Esophagus muscularis mucosa (tissue), 3 donors: ENCODE measurements at regions not wholly inside any gene's neighbourhood (a gene's known extent, or its start where the extent isn't known, plus 50 kb on each side); places are given as distances from the start of the nearest gene placed in this dataset.

Source experiments
- CTCF ChIP-seq, 3 experiments: fragments of 200-600 bp in 2 of 3; fragments of 450-650 bp in 1 of 3; sonication (generic) in 2 of 3; IDR thresholded peaks; one replicate each; pipeline ENCODE4 v1.5.1; 2017 to 2019; ENCODE audit warnings: antibody characterized with exemption in 3 of 3, mild to moderate bottlenecking in 2 of 3, moderate library complexity in 1 of 3
- POLR2A ChIP-seq: fragments of 450-650 bp; IDR thresholded peaks from one replicate; pipeline ENCODE4 v1.6.1; 2017; ENCODE audit warnings: antibody characterized with exemption, moderate library complexity, mild to moderate bottlenecking, low read depth
- POLR2AphosphoS5 ChIP-seq, 2 donors: sonication (generic); formaldehyde crosslinking; IDR thresholded peaks; one replicate each; pipeline ENCODE4 v1.6.1; 2017; ENCODE audit warnings: antibody characterized with exemption in 2 of 2

- no peak for TF ChIP-seq POLR2A
- TF ChIP-seq CTCF (IDR thresholded peaks at IDR 0.05), result no peak
- TF ChIP-seq POLR2AphosphoS5 (IDR thresholded peaks at IDR 0.05), result no peak
Observed at GRCh38 chr7:120097020-120097419, 176.0 kb upstream of the KCND2 start.
